GM19324 (cell line): ENCODE measurements at regions not wholly inside any gene's neighbourhood (a gene's known extent, or its start where the extent isn't known, plus 50 kb on each side); places are given as distances from the start of the nearest gene placed in this dataset.
"Not testable (repeated sequence)": the region's sequence is repeated elsewhere in the genome, so short reads cannot be mapped to it uniquely, and the experiment has no call there.

Source experiments
- ATAC-seq: cut with Tn5 transposase; IDR thresholded peaks from one replicate; pipeline ENCODE4 v1.9.1; 2021; ENCODE audit warnings: mild to moderate bottlenecking, moderate library complexity; ENCODE audit not compliant: unreplicated experiment, low FRiP score

DNA sequence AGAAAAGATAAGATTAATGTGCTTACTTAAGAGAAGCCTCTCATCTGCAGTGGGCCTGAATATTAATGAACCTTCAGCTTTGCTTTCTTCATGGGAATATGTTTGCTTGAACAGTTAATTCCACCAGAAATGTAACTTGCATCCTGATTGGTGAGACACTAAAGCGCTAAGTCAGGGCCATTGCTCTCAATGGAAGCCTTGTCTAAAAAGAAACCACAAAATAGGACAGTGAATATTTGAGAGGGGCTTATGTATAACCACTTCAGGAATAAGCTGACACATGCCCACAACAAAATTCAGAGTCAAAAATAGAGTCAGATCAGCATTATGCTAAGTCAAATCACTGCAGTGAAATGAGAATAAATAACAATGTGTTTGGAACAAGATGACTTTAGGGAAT is 1125.8 kb downstream of the STIM2 start:
- no peak for ATAC-seq

DNA sequence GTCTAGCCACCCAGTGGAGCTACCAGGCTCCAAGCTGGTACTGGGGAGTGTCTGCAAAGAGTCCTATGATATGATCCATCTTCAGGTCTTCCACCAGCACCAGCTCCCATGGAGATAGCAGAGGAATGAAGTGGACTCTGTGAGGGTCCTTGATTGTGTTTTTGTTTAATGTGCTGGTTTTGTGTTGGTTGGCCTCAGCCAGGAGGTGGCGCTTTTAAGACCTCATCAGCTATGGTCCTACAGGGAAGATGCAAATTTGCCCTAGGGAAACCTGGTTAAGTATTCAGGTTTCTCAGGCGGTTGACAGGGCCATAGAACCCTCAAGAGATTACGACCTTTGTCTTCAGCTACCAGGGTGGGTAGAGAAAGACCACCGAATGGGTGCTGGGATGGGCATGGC is 1141.1 kb downstream of the STIM2 start:
- ATAC-seq: no peak

DNA sequence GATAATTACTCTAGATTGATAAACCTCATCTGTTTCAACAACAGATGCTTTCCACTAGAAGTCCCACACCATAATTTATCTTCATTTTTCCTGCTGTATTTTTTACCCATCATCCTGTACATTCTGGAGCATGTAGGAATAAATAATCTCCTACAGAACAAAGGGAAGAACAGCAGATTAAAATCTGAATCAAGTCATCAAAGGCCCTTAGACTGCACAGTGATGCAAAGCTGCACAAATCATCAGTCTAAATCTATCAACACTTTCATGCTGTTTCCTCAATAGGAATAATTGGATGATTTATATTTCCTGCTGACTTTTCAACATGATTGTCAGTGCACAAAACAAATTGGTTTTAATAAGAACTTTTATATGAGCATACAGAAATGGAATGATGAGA is 1143.9 kb downstream of the STIM2 start:
- no peak for ATAC-seq

DNA sequence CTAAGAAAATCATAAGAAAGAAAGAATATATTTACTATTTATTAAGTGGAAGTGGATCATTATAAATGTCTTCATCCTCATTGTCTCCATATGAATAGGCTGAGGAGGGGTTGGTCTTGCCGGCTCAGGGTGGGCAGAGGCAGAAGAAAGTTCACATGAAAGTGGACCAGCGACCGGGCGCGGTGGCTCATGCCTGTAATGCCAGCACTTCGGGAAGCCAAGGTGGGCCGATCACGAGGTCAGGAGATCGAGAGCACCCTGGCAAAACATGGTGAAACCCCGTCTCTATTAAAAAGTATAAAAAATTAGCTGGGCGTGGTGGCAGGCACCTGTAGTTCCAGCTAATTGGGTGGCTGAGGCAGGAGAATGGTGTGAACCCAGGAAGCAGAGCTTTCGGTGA is 1145.4 kb downstream of the STIM2 start:
- no peak for ATAC-seq

DNA sequence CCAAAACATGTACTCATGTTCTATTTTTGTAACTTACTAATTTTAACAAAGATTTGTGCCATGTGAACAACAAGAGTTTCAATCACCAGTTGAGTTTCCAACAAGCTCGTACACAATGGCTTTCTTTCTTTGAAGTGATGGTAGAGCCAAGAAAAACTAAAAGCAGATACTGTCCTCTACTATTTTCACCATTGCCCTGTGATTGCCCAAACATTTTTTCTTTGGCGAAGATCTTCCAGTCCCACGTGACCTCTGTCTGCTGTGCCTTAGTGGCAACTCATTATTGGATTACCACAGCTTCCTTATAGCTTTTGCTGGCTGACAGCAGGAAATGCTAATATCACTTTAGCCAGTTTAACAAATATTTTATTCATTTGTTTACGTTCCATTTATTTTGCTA is 1147.1 kb downstream of the STIM2 start:
- no peak for ATAC-seq

DNA sequence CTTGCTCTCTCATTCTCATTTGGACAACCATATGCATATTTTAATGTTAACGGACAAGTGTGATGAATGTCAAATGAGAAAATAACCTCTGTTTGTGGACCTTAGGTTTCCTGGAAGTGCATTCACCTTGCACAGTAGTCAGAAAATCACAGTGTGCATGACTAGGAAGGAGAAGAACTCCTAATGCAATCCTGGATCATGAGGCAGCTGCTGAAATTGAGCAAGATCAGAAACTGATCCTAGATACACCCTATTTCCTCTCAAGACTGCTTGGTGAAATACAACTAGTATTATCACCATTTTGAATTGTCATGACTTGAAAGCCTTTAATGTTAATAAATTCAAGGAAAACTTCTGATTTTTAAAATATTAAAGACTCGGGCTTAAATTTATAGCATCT is 1148.9 kb downstream of the STIM2 start:
- no peak for ATAC-seq

DNA sequence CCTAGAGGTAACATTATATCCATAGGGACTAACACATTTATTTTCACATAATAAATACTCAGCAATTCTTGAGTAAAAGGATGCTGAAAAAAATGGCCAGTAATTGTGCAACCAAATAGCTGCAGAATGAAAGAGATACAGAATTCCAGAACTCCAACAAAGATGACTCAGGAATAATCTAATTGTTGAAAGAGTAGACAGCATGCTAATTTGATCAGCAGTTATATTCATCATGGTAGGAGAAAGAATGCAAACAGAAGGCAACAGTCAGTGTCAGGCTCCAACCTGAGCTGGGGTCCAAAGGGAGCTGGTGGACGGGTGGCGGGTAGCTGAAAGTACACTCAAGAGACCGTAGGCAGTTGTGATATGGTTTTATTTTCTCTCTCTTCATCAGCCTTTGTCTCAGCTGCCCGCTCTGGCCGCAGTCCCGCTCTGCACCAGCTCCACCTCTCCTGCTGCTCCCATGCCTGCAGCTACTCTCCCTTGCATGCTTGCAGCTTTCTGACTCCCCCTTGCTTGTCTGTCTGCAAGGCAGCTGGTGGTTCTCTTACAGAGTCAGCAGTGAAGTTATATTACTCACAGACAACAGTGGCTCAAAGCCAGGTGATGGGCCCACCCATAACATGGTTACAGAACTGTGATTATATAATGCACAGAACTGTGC is 1150.1 kb downstream of the STIM2 start:
- ATAC-seq: no peak

DNA sequence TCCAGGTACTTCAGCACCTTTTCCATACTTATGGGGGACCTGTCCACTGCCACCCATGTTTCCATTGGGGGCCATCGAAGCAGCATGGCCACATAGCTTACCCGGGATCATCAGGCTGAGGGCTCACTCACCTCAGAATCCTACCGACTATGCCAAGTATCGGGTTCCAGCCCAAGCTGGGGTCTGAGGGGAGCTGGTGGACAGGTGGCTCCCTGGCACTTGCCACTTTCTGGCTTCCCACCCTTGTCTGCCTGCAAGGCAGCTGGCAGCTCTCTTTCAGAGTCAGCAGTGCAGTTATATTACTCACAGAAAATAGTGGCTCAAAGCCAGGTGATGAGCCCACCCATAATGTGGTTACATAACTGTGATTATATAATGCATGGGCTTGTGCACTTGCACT is 1153.8 kb downstream of the STIM2 start:
- ATAC-seq: no peak

DNA sequence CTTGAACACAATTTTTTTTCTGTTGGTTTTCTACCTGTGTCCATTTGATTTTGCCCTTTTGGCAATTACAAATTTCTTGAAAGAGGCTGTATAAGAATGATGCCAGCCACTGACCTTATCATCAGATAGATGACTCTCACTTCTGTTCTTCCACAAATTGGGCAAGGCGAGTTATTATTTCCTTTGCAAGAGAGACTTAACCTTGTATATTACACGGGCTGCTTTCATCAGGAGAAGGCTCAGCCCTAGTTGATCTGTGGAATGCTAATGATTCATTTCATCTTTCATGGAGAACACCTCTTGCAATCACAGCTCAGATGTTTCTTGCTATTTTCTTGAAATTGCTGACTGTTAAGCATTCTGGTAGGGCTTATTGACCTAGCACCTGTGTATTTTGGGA is 1155.4 kb downstream of the STIM2 start:
- ATAC-seq: no peak

DNA sequence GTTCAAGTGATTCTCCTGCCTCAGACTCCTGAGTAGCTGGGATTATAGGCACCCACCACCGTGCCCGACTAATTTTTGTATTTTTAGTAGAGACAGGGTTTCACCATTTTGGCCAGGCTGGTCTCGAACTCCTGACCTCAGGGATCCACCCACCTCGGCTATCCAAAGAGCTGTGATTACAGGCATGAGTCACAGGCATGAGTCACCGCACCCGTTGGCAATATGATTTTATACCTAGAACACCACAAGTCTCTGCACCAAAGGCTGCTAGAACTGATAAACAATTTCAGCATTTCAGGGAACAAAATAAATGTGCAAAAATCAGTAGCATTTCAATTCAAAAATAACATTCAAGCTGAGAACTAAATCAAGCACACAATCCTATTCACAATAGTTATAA is 1177.6 kb downstream of the STIM2 start:
- not testable (repeated sequence) for ATAC-seq

DNA sequence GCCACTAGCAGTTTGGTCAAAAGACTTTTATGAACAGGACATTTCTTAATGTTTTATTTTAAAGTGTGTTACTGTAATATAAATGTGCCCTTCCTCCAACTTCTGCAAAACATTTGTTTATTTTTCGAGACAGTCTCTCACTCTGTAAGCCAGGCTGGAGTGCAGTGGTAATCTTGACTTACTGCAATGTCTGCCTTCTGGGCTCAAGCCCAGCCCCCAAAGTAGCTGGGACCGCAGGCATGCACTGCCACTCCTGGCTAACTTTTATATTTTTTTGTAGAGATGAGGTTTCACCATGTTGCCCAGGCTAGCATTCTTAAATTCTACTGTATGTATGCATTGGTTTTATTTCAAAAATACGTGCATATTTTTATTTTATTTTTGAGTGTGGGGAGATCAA is 1201.9 kb downstream of the STIM2 start:
- no peak for ATAC-seq

DNA sequence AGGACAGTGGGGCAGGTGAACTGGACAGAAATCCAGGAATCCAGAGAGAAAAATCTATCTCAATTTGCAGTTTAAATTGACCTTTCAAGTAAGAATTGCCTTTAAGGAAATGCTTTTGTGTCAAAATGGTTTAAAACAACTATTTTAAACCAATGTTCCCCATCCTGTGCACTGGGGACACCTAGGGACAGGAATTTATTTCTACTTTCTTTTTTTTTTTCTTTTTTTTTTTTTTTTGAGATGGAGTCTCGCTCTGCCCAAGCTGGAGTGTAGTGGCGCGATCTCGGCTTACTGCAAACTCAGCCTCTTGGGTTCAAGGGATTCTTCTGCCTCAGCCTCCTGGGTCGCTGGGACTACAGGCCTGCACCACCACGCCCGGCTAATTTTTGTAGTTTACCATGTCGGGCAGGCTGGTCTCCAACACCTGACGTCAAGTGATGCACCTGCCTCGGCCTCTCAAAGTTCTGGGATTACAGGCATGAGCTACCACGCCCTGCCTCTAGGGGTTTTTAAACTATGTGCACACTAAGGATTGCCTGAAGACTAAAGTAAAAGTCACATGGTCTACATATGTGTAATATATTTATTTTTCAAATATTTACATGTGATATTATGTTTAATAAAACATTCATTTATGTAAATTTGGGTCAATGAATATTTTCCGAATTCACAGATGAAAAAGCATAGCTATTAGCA is 1213.4 kb downstream of the STIM2 start:
- ATAC-seq: no peak

DNA sequence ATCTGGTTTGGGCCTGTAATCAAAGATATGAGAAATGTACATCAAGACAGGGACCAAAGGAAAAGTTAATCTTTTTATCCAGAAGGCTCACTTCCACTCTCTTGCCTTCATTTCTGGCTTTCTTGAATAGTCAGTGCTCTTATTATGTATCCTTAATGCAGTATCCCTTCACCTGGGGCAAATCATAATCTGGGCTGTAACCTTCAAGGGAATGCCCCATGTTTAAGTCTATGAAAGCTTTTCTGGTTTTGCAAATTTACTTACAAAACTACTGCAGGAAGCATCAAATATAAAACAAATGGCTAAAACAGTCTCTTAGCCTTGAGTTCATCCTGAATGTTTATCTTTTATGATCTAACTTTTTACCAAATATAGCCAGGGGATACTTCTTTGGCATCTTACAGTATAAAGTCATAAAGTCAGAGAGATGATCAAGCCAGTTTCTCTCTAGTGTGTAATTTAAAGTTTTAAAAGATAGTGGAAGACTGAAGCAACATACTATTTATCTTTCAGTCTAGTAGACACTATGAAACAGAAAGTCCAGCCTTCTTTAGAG is 1214.8 kb downstream of the STIM2 start:
- ATAC-seq: no peak

DNA sequence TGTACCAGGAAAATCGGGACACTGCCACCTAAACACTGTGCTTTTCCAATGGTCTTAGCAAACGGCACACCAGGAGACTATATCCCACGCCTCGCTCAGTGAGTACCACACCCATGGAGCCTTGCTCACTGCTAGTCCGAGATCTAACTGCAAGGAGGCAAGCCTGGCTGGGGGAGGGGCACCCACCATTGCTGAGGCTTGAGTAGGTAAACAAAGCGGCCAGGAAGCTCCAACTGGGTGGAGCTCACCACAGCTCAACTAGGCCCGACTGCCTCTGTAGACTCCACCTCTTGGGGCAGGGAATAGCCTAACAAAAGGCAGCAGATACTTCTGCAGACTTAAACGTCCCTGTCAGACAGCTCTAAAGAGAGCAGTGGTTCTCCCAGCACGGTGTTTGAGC is 1216.6 kb downstream of the STIM2 start:
- ATAC-seq: not testable (repeated sequence)

DNA sequence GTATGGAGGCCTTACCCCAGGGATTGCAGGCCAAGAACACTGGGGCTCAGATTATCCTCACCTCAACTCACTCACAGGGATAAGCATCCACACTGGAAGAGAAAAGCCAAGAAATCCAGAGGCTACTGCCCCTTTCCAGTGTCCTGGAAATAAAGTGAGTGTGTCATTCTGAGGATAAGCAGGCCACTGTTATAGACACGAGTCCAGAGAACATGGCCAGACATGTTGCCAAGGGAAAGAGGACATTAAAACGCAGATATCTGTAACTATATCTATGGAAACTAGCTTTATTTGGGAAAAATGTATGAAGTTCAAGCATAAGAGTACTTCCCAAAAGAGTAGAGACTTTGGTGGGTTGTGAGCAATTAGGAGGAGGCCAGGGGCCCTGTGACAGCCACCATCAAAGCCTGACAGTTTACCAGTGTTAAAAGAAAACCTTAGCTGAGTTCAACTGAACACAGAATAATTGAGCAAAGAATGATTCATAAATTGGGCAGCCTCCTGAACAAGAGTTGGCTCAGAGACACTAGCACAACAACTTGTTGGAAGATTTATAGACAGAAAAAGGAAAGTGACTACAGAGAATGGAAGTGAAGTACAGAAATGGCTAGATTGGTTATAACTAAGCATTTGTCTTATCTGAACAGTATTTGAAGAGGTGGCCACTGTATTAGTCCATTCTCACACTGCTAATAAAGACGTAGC is 1222.2 kb downstream of the STIM2 start:
- ATAC-seq: no peak

DNA sequence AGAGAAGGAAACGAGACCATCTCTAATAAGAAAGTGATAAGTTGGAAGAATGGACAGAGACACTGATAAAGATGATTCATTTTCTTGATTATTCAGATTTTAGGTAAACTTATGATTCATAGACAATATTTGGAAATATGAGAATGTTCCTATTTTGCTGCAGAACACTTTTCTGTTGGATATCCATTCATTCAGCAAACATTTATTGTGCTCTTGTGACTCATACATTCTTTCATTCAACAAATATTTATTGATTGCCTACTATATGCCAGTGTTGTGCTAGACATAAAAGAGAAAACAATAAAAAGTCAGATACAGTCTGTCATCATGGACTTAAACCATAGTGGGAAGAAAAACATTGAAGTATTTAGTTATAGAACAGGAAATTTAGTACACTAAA is 1232.0 kb downstream of the STIM2 start:
- no peak for ATAC-seq

DNA sequence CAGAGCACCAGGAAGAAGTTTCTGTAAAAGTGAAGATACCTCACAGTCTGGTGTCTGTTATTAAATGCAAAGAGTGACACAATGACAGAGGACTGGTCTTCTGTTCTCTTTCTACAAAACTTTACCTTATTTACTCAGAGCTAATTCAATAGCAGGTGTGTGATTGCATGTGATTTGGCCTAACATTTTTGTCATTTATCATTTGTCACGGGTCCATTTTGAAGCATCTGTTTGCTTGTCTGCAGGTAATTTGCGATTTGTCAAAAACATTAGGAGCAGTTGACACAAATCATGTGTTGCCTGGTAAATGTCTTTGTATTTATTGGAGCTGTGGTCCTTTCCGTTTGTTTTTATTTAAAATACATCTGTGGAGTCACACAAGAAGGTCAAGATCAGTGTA is 1232.4 kb downstream of the STIM2 start:
- no peak for ATAC-seq

DNA sequence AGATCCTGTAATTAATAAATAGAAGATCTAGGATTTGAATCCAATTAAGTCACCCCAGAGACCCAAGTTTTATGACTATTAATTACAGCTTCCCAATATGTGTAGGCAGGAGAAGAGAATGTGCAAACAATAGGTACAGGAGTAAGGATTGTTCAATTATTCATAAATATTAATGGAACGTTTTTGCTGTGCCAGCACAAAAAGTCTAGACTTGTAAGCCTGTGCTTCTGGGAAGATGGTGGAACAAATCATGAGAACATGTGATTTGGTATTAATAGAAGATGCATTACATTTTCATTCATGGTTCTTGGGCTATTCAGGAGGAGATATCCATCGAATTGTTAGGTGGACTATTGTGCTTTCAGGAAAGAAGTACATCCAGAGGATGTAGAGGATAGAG is 1240.9 kb downstream of the STIM2 start:
- no peak for ATAC-seq

DNA sequence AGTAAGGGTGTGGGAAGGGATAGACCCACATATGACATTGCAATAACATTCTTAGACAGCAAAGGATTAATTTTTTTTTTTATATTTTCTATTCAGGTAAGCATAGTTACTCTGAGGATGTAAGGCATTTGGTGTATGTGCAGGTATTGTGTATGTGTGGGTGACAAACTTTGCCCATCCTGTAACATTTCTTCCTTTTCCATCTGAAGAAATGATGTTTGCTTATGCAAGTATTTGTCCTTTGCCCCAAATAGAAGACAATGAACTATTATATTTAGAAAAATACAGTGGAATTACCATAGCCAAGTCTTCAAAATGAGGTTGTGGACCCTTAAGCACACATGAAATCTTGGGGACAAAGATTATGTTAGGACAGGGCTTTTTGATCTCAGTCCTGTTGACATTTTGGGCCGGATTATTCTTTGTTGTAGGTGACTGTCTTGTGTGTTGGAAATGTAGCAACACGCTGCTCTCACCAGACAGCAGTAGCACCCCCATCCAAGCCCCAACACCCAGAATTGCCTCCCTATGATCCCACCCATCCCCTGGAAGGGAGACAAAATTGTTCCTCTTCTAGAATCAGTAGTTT is 1244.7 kb downstream of the STIM2 start:
- no peak for ATAC-seq

DNA sequence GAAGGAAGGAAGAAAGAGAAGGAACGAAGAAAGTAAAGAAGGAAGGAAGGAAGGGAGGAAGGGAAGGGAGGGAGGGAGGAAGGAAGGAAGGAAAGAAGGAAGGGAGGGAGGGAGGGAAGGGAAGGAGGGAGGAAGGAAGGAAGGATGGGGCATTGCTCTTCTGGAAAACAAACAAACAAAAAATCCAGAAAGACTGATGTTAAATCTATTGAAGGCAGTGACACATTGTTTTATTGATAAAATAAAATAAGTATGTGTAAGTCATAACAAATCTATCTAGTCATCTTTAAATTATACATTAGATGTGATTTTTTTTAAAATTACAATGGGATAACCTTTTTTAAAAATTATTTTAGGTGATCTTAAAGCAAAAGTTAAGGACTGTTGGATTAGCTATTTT is 1245.5 kb downstream of the STIM2 start:
- ATAC-seq: no peak

DNA sequence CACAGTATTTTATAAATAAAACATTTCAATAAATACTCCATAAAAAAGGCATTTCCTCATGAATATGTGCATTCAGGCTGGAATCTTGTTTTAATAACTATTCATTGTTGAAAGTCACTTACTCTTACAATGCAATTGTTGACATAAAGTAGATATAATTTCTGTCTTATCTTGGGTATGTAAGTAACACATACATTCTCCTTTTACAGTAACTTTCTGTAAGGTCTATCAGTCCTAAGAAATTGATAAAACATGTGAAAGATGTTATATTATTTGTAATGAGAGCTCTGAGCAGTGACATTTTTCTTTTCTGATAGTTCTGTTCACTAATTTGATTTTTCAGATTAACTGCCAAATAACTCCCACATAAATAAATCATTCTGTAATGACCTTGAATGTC is 1249.2 kb downstream of the STIM2 start:
- no peak for ATAC-seq
